Transverse colon (tissue), 4 donors: ENCODE measurements at regions not wholly inside any gene's neighbourhood (a gene's known extent, or its start where the extent isn't known, plus 50 kb on each side); places are given as distances from the start of the nearest gene placed in this dataset.

Source experiments
- DNase-seq: peaks from one replicate; pipeline ENCODE4 v3.0.0-alpha.2; 2019
- H3K27ac ChIP-seq, 4 donors: fragments of 200-600 bp; sonication (generic); 2 replicates each; pipeline ENCODE4 v1.5.1; 2016 to 2018; ENCODE audit warnings: inconsistent platforms in 4 of 4
- H3K27me3 ChIP-seq: fragments of 200-600 bp; sonication (generic); 2 replicates; pipeline ENCODE4 v1.5.1; 2017; ENCODE audit warnings: inconsistent platforms
- H3K36me3 ChIP-seq, 4 donors: fragments of 200-600 bp; sonication (generic); 2 replicates each; pipeline ENCODE4 v1.5.1; 2017 to 2019; ENCODE audit warnings: inconsistent platforms in 4 of 4
- H3K4me1 ChIP-seq, 4 donors: fragments of 200-600 bp; sonication (generic); 2 replicates each; pipeline ENCODE4 v1.5.1; 2017 to 2020; ENCODE audit warnings: inconsistent platforms in 4 of 4
- H3K4me3 ChIP-seq, 4 donors: fragments of 200-600 bp; sonication (generic); 1 replicate in 1 of 4; 2 replicates in 3 of 4; pipeline versions ENCODE4 v1.5.1 to v1.6.1; 2017 to 2019; ENCODE audit warnings: inconsistent platforms in 4 of 4
- H3K9me3 ChIP-seq, 2 donors: fragments of 200-600 bp; sonication (generic); 2 replicates each; pipeline ENCODE4 v1.5.1; 2017 to 2019; ENCODE audit warnings: inconsistent platforms in 2 of 2
- EP300 ChIP-seq: sonication (generic); formaldehyde crosslinking; IDR thresholded peaks from one replicate; pipeline ENCODE4 v1.6.1; 2017; ENCODE audit warnings: antibody characterized with exemption, low read depth
- POLR2A ChIP-seq: fragments of 450-650 bp; IDR thresholded peaks from one replicate; pipeline ENCODE4 v1.6.1; 2016; ENCODE audit warnings: antibody characterized with exemption, mild to moderate bottlenecking, moderate library complexity
- POLR2AphosphoS5 ChIP-seq, 3 donors: sonication (generic); formaldehyde crosslinking; IDR thresholded peaks; one replicate each; pipeline ENCODE4 v1.6.1; 2016; ENCODE audit warnings: antibody characterized with exemption in 3 of 3
- WGBS, 2 donors: methylation state at CpG; one replicate each; pipeline ENCODE4 v1.1.5; 2018; ENCODE audit warnings: low coverage in 1 of 2; 5-methylcytosine and 5-hydroxymethylcytosine counted together
- in situ Hi-C, 4 donors: fragments of 200-750 bp; cut with MboI; loops; one replicate each; pipeline versions ENCODE4 v1.15.0 to v1.15.1; 2017; ENCODE audit warnings: low sequenced_read_pairs in 3 of 4, low pct_ligation_motif_present in 1 of 4, low pct_unique_long_range_greater_than_20kb in 1 of 4
- intact Hi-C: fragments of 100-400 bp; cut with DNase I; formaldehyde crosslinking; loops from one replicate; pipeline ENCODE4 v1.15.1; 2023; ENCODE audit warnings: low total_unique reads
- TF ChIP-seq, protein P1 (sequence below), 5 experiments: fragments of 200-600 bp in 3 of 5; fragments of 450-650 bp in 2 of 5; sonication (generic) in 3 of 5; IDR thresholded peaks; 1 replicate in 2 of 5; 2 replicates in 3 of 5; pipeline ENCODE4 v1.5.1; 2016 to 2017; ENCODE audit warnings: antibody characterized with exemption in 5 of 5, inconsistent platforms in 3 of 5, mild to moderate bottlenecking in 2 of 5, moderate library complexity in 1 of 5

DNA sequence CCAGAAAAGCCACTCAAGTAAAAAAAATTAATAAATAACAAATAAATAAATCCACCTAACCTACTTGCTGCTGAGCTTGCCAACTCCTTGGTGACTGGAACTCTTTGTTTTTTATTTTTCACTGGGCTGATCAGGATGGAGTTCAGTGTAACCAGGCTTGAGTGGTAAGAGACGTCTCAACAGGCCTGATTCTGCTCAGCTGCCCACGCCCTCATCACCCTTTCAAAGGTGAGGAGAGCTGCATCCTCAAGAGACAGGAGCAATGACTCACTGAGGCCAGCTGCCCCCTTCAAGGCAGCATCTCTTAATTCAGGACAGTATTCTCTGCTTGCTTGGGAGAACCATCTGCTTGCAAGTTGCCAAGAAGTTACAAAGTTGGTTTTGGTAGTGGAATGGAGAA, 111.9 kb upstream of the CPM start:
- TF ChIP-seq POLR2AphosphoS5 (IDR thresholded peaks at IDR 0.05), result no peak
- TF ChIP-seq, protein P1, sequence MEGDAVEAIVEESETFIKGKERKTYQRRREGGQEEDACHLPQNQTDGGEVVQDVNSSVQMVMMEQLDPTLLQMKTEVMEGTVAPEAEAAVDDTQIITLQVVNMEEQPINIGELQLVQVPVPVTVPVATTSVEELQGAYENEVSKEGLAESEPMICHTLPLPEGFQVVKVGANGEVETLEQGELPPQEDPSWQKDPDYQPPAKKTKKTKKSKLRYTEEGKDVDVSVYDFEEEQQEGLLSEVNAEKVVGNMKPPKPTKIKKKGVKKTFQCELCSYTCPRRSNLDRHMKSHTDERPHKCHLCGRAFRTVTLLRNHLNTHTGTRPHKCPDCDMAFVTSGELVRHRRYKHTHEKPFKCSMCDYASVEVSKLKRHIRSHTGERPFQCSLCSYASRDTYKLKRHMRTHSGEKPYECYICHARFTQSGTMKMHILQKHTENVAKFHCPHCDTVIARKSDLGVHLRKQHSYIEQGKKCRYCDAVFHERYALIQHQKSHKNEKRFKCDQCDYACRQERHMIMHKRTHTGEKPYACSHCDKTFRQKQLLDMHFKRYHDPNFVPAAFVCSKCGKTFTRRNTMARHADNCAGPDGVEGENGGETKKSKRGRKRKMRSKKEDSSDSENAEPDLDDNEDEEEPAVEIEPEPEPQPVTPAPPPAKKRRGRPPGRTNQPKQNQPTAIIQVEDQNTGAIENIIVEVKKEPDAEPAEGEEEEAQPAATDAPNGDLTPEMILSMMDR (IDR thresholded peaks at IDR 0.05), result no peak
- in situ Hi-C loops, result no loop called here
- 80 to 82% methylated on average over 2 of the region's 2 CpGs for WGBS, 2 donors

GRCh38 chr12:69045430-69045829, 112.5 kb upstream of the CPM start:
- H3K9me3 ChIP-seq, result no peaks in the 10 kb centered on the region
- H3K27me3 ChIP-seq, result no peaks in the 10 kb centered on the region
- intact Hi-C loops, result no loop called here
- 88 to 100% methylated on average over 1 to 6 of the region's 6 CpGs for WGBS, 2 donors
- H3K4me3 ChIP-seq, result no peak overlapping the region
- H3K4me1 ChIP-seq, result no peaks in the 10 kb centered on the region
- in situ Hi-C loops, result no loop called here
- H3K27ac ChIP-seq, result no peak overlapping the region
- no peaks in the 10 kb centered on the region for H3K36me3 ChIP-seq
- TF ChIP-seq, protein P1 (IDR thresholded peaks at IDR 0.05), result no peak
- TF ChIP-seq POLR2A (no peak), POLR2AphosphoS5 (IDR thresholded peaks at IDR 0.05) (no peak), EP300 (no peak)
- DNase-seq, result no peak

More for the DNA sequence above, 111.9 kb upstream of the CPM start:
- no peak overlapping the region for H3K4me3 ChIP-seq
- no peak overlapping the region for H3K27ac ChIP-seq
- intact Hi-C loops, result no loop called here
- no peaks in the 10 kb centered on the region for H3K27me3 ChIP-seq
- no peaks in the 10 kb centered on the region for H3K9me3 ChIP-seq
- DNase-seq, result no peak
- no peaks in the 10 kb centered on the region for H3K36me3 ChIP-seq
- no peaks in the 10 kb centered on the region for H3K4me1 ChIP-seq

GRCh38 chr12:69046363-69046762, 113.4 kb upstream of the CPM start:
- Histone ChIP-seq H3K27ac (no peak overlapping the region), H3K4me3 (no peak overlapping the region), H3K4me1 (no peaks in the 10 kb centered on the region), H3K36me3 (no peaks in the 10 kb centered on the region), H3K27me3 (no peaks in the 10 kb centered on the region), H3K9me3 (no peaks in the 10 kb centered on the region)
- no peak for DNase-seq
- WGBS, 2 donors, result 76% methylated on average over 2 of the region's 2 CpGs
- in situ Hi-C loops (no loop called here), intact Hi-C loops (no loop called here)
- TF ChIP-seq, protein P1 (IDR thresholded peaks at IDR 0.05), result no peak
- TF ChIP-seq POLR2A (no peak), POLR2AphosphoS5 (IDR thresholded peaks at IDR 0.05) (no peak), EP300 (no peak)

GRCh38 chr12:69046920-69047319, 113.9 kb upstream of the CPM start:
- in situ Hi-C loops, result no loop called here
- DNase-seq, result no peak
- H3K27me3 ChIP-seq, result no peaks in the 10 kb centered on the region
- intact Hi-C loops, result no loop called here
- TF ChIP-seq, protein P1 (IDR thresholded peaks at IDR 0.05), result no peak
- TF ChIP-seq POLR2AphosphoS5 (IDR thresholded peaks at IDR 0.05) (no peak), POLR2A (no peak), EP300 (no peak)
- H3K36me3 ChIP-seq, result no peaks in the 10 kb centered on the region
- no peaks in the 10 kb centered on the region for H3K4me1 ChIP-seq
- no peak overlapping the region for H3K4me3 ChIP-seq
- WGBS, 2 donors, result 89 to 100% methylated on average over 1 to 3 of the region's 3 CpGs
- no peak overlapping the region for H3K27ac ChIP-seq
- no peaks in the 10 kb centered on the region for H3K9me3 ChIP-seq
